HG03565 (cell line): ENCODE measurements at regions not wholly inside any gene's neighbourhood (a gene's known extent, or its start where the extent isn't known, plus 50 kb on each side); places are given as distances from the start of the nearest gene placed in this dataset.

Experiments used
- ATAC-seq: cut with Tn5 transposase; IDR thresholded peaks from one replicate; pipeline ENCODE4 v1.9.1; 2021; ENCODE audit warnings: mild to moderate bottlenecking, moderate library complexity; ENCODE audit not compliant: unreplicated experiment

GRCh38 chr19:29321116-29321515, 108.2 kb upstream of the UQCRFS1 start:
- ATAC-seq, result no peak

- ATAC-seq, result no peak
Measured at GRCh38 chr19:29323021-29323430, 110.1 kb upstream of the UQCRFS1 start.

- no peak for ATAC-seq
Measured at GRCh38 chr19:29323440-29324290, 110.7 kb upstream of the UQCRFS1 start.

GRCh38 chr19:29324291-29324680, 111.3 kb upstream of the UQCRFS1 start:
- no peak for ATAC-seq

- no peak for ATAC-seq
Measured at GRCh38 chr19:29324717-29325116, 111.8 kb upstream of the UQCRFS1 start.

GRCh38 chr19:29325241-29325975, 112.5 kb upstream of the UQCRFS1 start:
- ATAC-seq, result no peak

GRCh38 chr19:29326351-29326750, 113.4 kb upstream of the UQCRFS1 start:
- ATAC-seq, result no peak

- no peak for ATAC-seq
Measured at GRCh38 chr19:29326849-29327840, 114.2 kb upstream of the UQCRFS1 start.

- no peak for ATAC-seq
Measured at GRCh38 chr19:29328586-29328985, 115.6 kb upstream of the UQCRFS1 start.

GRCh38 chr19:29329460-29330134, 116.6 kb upstream of the UQCRFS1 start:
- no peak for ATAC-seq

GRCh38 chr19:29336425-29336824, 123.5 kb upstream of the UQCRFS1 start:
- ATAC-seq, result no peak

- ATAC-seq, result no peak
Measured at GRCh38 chr19:29337029-29337428, 124.1 kb upstream of the UQCRFS1 start.

GRCh38 chr19:29338480-29338879, 125.5 kb upstream of the UQCRFS1 start:
- no peak for ATAC-seq

GRCh38 chr19:29342721-29343120, 129.8 kb upstream of the UQCRFS1 start:
- no peak for ATAC-seq

- ATAC-seq, result no peak
Measured at GRCh38 chr19:29364224-29364726, 151.3 kb upstream of the UQCRFS1 start.

GRCh38 chr19:29364999-29365398, 152.0 kb upstream of the UQCRFS1 start:
- ATAC-seq, result no peak

- no peak for ATAC-seq
Measured at GRCh38 chr19:29365836-29366417, 153.0 kb upstream of the UQCRFS1 start.

GRCh38 chr19:29366757-29367156, 153.8 kb upstream of the UQCRFS1 start:
- ATAC-seq, result no peak

GRCh38 chr19:29367791-29368222, 154.9 kb upstream of the UQCRFS1 start:
- no peak for ATAC-seq

- no peak for ATAC-seq
Measured at GRCh38 chr19:29370276-29370675, 155.5 kb upstream of the VSTM2B start.
